ENCODE measurements at regions not wholly inside any gene's neighbourhood (a gene's known extent, or its start where the extent isn't known, plus 50 kb on each side); places are given as distances from the start of the nearest gene placed in this dataset. TPM values are rescaled to one million over a fixed set of nuclear protein-coding genes. Genes with fewer than 3 reads are reported as not detected.
"Not testable (repeated sequence)": the region's sequence is repeated elsewhere in the genome, so short reads cannot be mapped to it uniquely, and the experiment has no call there.

- not testable (repeated sequence) for H3K4me3 ChIP-seq (ENCODE audit: low read depth, low read length); DNase-seq (ENCODE audit: low read depth)
Observed at GRCh38 chr16:32085438-32086141, 167.5 kb upstream of the TP53TG3D start.

DNA sequence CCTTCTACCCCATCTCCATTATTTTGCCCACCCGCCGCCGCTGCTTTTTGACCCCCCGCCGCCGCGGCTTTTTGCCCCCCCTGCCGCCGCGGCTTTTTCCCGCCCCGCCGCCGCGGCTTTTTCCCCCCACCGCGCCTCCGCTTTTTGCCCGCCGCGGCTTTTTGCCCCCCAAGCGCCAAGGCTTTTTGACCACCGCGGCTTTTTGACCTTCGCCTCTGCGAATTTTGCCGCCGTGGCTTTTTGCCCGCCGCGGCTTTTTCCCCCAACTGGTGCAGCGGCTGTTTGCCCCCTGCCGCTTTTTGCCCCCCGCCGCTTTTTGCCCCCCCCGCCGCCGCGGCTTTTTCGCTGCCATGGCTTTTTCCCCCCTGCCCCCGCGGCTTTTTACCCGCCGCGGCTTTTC is 137.5 kb upstream of the TP53TG3D start:
- peak overlapping the region; percentile 28 for H3K4me3 ChIP-seq (ENCODE audit: low read depth, low read length)
- not testable (repeated sequence) for DNase-seq (ENCODE audit: low read depth)

- DNase-seq (ENCODE audit: low read depth) = no peak
- no peak for TF ChIP-seq CTCF (IDR thresholded peaks at IDR 0.05; ENCODE audit: insufficient read depth, low read length)
- peak overlapping the region; percentile 48 for H3K4me3 ChIP-seq (ENCODE audit: low read depth, low read length)
Observed at GRCh38 chr16:32116080-32116479, 137.0 kb upstream of the TP53TG3D start.

DNA sequence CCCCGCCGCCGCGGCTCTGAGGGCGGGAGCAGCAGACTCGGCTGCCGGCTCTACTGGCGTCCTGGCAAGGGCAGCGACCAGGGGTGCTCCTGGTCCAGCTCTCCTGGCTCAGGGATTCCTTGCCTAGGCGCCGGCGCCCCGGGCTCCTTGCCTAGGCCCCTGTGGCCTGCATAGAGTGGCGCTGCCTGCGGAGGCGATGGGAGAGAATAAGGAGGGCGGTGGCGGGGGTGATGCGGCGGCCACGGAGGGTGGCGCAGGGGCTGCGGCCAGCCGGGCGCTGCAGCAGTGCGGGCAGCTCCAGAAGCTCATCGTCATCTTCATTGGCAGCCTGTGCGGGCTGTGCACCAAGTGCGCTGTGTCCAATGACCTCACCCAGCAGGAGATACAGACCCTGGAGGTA is 136.6 kb upstream of the TP53TG3D start:
- not testable (repeated sequence) for H3K4me3 ChIP-seq (ENCODE audit: low read depth, low read length)

DNA sequence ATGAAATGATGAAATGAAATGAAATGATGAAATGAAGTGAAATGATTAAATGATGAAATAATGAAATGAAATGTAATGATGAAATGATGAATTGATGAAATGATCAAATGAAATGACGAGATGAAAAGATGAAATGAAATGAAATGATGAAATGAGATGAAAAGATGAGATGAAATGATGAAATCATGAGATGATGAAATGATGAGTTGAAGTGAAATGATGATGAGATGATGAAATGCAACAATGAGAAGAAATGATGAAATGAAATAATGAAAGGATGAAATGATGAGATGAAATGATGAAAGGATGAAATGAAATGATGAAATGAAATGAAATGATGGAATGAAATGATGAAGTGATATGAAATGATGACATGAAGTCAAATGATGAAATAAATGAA is 132.7 kb upstream of the TP53TG3D start:
- not testable (repeated sequence) for H3K4me3 ChIP-seq (ENCODE audit: low read depth, low read length); DNase-seq (ENCODE audit: low read depth)

More for the DNA sequence above, 136.6 kb upstream of the TP53TG3D start:
- DNase-seq (ENCODE audit: low read depth) = not testable (repeated sequence)

DNA sequence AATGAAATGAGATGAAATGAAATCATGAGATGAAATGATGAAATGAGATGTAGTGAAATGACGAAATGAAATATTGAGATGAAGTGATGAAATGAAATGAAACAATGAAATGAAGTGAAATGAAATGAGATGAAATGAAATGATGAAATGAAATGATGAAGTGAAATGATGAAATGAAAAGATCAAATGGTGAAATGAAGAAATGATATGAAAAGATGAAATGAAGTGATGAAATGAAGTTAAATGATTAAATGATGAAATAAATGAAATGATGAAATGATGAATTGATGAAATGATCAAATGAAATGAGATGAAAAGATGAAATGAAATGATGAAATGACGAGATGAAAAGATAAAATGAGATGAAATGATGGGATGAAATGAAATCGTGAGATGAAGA is 132.3 kb upstream of the TP53TG3D start:
- not testable (repeated sequence) for DNase-seq (ENCODE audit: low read depth); H3K4me3 ChIP-seq (ENCODE audit: low read depth, low read length)

DNA sequence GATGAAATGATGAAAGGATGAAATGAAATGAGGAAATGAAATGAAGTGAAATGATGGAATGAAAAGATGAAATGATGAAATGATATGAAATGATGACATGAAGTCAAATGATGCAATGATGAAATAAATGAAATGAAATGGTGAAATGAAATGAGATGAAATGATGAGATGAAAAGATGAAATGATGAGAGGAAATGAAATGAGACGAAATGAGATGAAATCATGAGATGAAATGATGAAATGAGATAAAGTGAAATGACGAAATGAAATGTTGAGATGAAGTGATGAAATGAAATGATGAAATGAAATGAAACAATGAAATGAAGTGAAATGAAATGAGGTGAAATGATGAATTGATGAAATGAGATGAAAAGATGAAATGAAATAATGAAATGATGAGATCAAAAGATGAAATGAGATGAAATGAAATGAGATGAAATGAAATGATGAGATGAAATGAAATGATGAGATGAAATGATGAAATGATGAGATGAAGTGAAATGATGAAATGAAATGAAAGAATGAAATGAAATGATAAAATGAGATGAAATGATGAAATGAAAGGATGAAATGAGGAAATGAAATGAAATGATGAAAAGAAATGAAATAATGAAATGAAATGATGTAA is 131.7 kb upstream of the TP53TG3D start:
- DNase-seq (ENCODE audit: low read depth); H3K4me3 ChIP-seq (ENCODE audit: low read depth, low read length): not testable (repeated sequence)

DNA sequence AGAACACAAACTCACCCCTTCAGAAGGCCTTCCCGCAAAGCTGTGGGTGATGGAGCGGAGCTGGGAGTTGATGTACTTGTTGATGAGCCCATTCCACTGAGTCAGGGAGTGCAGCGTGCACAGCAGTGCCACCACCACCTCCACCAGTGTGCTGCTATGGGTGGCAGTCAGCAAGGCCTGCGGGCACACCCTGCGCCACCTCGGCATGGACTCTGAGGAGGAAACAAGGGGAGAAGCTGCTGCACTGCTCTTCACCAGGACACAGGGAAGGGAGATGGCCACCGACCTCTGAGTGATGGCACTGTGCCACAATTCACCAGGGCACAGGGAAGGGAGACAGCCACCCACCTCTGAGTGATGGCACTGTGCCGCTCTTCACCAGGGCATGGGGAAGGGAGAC is 100.7 kb upstream of the TP53TG3D start:
- H3K4me3 ChIP-seq (ENCODE audit: low read depth, low read length); DNase-seq (ENCODE audit: low read depth): not testable (repeated sequence)

DNA sequence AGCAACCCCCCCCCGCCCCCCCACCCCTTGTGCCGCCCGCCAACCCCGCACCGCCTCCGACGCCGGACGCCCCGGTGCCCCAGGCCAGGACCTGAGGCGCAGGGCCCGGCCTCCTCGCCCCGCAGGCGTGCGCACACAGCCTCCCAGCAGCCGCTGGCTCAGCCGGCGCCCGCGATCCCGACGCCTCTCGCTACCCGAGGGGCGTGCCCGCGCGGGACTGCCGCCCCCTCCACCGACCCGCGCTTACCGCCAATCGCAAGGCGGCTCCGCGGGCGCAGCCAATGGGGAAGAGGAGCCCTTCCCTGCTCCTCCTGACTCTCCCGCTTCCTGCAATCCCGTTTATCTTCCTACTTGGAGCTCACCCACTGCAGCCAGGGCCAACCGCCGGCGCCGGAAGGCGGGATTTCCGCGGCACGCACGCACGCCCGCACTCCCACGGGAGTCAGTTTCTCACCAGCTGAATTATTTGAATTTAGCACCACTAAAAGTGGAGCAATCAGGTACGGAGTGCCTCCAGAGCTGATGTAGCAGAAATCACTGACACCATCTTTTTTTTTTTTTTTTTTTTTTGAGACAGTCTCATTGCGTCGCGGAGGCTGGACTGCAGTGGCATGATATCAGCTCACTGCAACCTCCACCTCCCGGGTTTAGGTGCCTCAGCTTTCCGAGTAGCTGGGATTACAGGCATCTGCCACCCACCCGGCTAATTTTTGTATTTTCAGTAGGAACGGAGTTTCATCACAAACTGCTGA is 65.0 kb upstream of the TP53TG3D start:
- not testable (repeated sequence) for DNase-seq (ENCODE audit: low read depth); H3K4me3 ChIP-seq (ENCODE audit: low read depth, low read length)

DNA sequence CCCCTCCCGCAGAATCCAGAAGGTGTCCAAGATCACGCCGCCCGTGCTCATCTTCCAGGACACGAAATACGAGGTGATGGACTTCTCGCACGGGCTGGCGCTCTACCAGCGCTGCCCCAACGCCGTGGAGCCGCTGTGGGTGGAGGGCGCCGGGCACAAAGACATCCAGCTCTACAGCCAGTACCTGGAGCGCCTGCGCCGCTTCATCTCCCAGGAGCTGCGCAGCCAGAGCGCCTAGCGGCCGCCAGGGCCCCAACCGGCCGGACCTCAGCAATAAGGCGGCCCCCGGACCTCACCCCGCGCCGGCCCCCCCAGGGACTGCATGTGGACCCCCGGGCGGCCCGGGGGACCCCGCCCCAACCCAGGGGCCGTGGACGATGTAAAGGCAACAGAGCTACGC is 50.5 kb upstream of the TP53TG3D start:
- not testable (repeated sequence) for H3K4me3 ChIP-seq (ENCODE audit: low read depth, low read length); DNase-seq (ENCODE audit: low read depth)

Small RNA genes in the stretch of these regions (small RNA-seq; reads per million reads assigned to genes)
- gene AC133485.4 (not detected), gene AC142381.2 (not detected), gene IGHV1OR16-3 (not detected), gene IGHV3OR16-9 (not detected)

All from fibroblast of the aortic adventitia (primary cell).